HCT116 (cell line): ENCODE measurements at regions not wholly inside any gene's neighbourhood (a gene's known extent, or its start where the extent isn't known, plus 50 kb on each side); places are given as distances from the start of the nearest gene placed in this dataset.

ENCODE experiments used
- ATAC-seq: fragments of 200-7000 bp; cut with Tn5 transposase; 2 replicates; pipeline ENCODE4 v1.9.1; 2020; ENCODE audit warnings: mild to moderate bottlenecking, moderate library complexity
- BruUV-seq: library from RNA; stranded (reverse); fragments of 400-500 nt; replicated peaks from 2 replicates; lab custom pipeline; 2021; lab: Mats Ljungman, UMichigan
- CTCF ChIA-PET: fragments of 300-600 bp; sonication (Branson Sonifier 250); formaldehyde crosslinking; loops from one replicate; lab custom pipeline; 2021; ENCODE audit warnings: antibody characterized with exemption; lab: Charles Lee
- POLR2A ChIA-PET: fragments of 300-600, 350-600 bp; sonication (Branson Sonifier 250); formaldehyde crosslinking; loops from one replicate; lab custom pipeline; 2021; ENCODE audit warnings: antibody characterized with exemption; lab: Charles Lee
- RAD21 ChIA-PET, 2 experiments: fragments of 300-600 bp; sonication (Branson Sonifier 250); formaldehyde crosslinking; loops; one replicate each; lab custom pipeline; 2023; ENCODE audit warnings: low total read pairs in 2 of 2; ENCODE audit not compliant: uncharacterized antibody in 2 of 2, unreplicated experiment in 2 of 2, low non-redundant PET in 1 of 2; lab: Charles Lee
- DNase-seq: peaks from one replicate; pipeline ENCODE4 v3.0.0-alpha.2; 2010; ENCODE audit warnings: low read depth, low spot score
- H2AFZ ChIP-seq: fragments of 200-600 bp; shearing (Covaris generic), sonication (generic); 2 replicates; pipeline ENCODE4 v1.6.1; 2017; ENCODE audit warnings: low read depth, mixed run types, mixed read lengths, antibody characterized with exemption, low read length; ENCODE audit not compliant: poor library complexity, severe bottlenecking
- H3K27ac ChIP-seq: 2 replicates; pipeline ENCODE4 v1.5.1; 2012; ENCODE audit warnings: low read depth, low read length
- H3K27me3 ChIP-seq: fragments of 200-600 bp; sonication (generic); 2 replicates; pipeline ENCODE4 v1.6.1; 2016; ENCODE audit warnings: mixed run types, low read length, mixed read lengths; ENCODE audit not compliant: insufficient read depth
- H3K36me3 ChIP-seq, 2 experiments: fragments of 200-500 bp in 1 of 2; fragments of 200-600 bp in 1 of 2; sonication (Bioruptor generic) in 1 of 2; sonication (generic) in 1 of 2; 2 replicates each; pipeline versions ENCODE4 v1.5.1 to v1.6.1; 2014 to 2016; ENCODE audit warnings: low read length in 2 of 2, inconsistent platforms in 1 of 2, mixed read lengths in 1 of 2, mixed run types in 1 of 2; ENCODE audit not compliant: insufficient read depth in 2 of 2, control insufficient read depth in 1 of 2
- H3K4me1 ChIP-seq, 2 experiments: fragments of 200-600 bp in 1 of 2; sonication (generic) in 1 of 2; 2 replicates each; pipeline versions ENCODE4 v1.5.1 to v1.6.1; 2012 to 2017; ENCODE audit warnings: low read length in 2 of 2, inconsistent platforms in 1 of 2, mild to moderate bottlenecking in 1 of 2, mixed read lengths in 1 of 2, mixed run types in 1 of 2, moderate library complexity in 1 of 2; ENCODE audit not compliant: insufficient read depth in 2 of 2, control insufficient read depth in 1 of 2
- H3K4me2 ChIP-seq: fragments of 200-600 bp; sonication (generic); 2 replicates; pipeline ENCODE4 v1.6.1; 2017; ENCODE audit warnings: mixed run types, low read length, mixed read lengths
- H3K4me3 ChIP-seq, 2 experiments: fragments of 200-600 bp in 1 of 2; sonication (generic) in 1 of 2; replicated peaks in 1 of 2; 2 replicates each; pipeline ENCODE4 v1.5.1; 2011 to 2016; ENCODE audit warnings: low read length in 2 of 2, control low read depth in 1 of 2, low read depth in 1 of 2, mild to moderate bottlenecking in 1 of 2, mixed read lengths in 1 of 2, mixed run types in 1 of 2
- H3K79me2 ChIP-seq: fragments of 200-600 bp; sonication (generic); 2 replicates; pipeline ENCODE4 v1.6.1; 2017; ENCODE audit warnings: mild to moderate bottlenecking, mixed run types, low read length, moderate library complexity, mixed read lengths; ENCODE audit not compliant: insufficient read depth
- H3K9ac ChIP-seq: fragments of 200-600 bp; sonication (generic); 2 replicates; pipeline ENCODE4 v1.6.1; 2016; ENCODE audit warnings: low read length, mixed read lengths
- H3K9me2 ChIP-seq: fragments of 200-600 bp; sonication (generic), shearing (Covaris generic); 2 replicates; pipeline ENCODE4 v1.6.1; 2017; ENCODE audit warnings: mixed run types, mild to moderate bottlenecking, moderate library complexity; ENCODE audit not compliant: insufficient read depth
- H3K9me3 ChIP-seq, 2 experiments: fragments of 200-500 bp in 1 of 2; fragments of 200-600 bp in 1 of 2; sonication (Bioruptor generic) in 1 of 2; sonication (generic) in 1 of 2; 2 replicates each; pipeline ENCODE4 v1.6.1; 2014 to 2017; ENCODE audit warnings: low read length in 2 of 2, mixed read lengths in 2 of 2, inconsistent platforms in 1 of 2, low read depth in 1 of 2, mild to moderate bottlenecking in 1 of 2, mixed run types in 1 of 2, moderate library complexity in 1 of 2; ENCODE audit not compliant: control insufficient read depth in 1 of 2, insufficient read depth in 1 of 2
- H4K20me1 ChIP-seq: fragments of 200-600 bp; sonication (generic), shearing (Covaris generic); 2 replicates; pipeline ENCODE4 v1.6.1; 2017; ENCODE audit warnings: mixed run types, mild to moderate bottlenecking, moderate library complexity; ENCODE audit not compliant: insufficient read depth
- CEBPB ChIP-seq: IDR thresholded peaks from 2 replicates; pipeline ENCODE4 v1.6.1; 2012; ENCODE audit warnings: low read depth
- EZH2 ChIP-seq: fragments of 200-600 bp; sonication (generic); IDR thresholded peaks from 2 replicates; pipeline ENCODE4 v1.6.1; 2017; ENCODE audit warnings: antibody characterized with exemption, mixed run types
- EZH2phosphoT487 ChIP-seq: fragments of 200-600 bp; IDR thresholded peaks from 2 replicates; pipeline ENCODE4 v1.6.1; 2018; ENCODE audit warnings: antibody characterized with exemption, borderline replicate concordance
- MAX ChIP-seq: IDR thresholded peaks from 2 replicates; pipeline ENCODE4 v1.6.1; 2012
- POLR2A ChIP-seq: IDR thresholded peaks from 2 replicates; pipeline ENCODE4 v1.7.0; 2011; ENCODE audit warnings: borderline replicate concordance; ENCODE audit not compliant: insufficient read depth, insufficient read length; ENCODE audit errors: extremely low read depth
- REST ChIP-seq: IDR thresholded peaks from 2 replicates; pipeline ENCODE4 v1.6.1; 2012; ENCODE audit warnings: low read depth
- SP1 ChIP-seq: IDR thresholded peaks from 2 replicates; pipeline ENCODE4 v1.6.1; 2012; ENCODE audit warnings: low read depth
- SRF ChIP-seq: IDR thresholded peaks from 2 replicates; pipeline ENCODE4 v1.6.1; 2012; ENCODE audit warnings: low read depth
- TCF7L2 ChIP-seq: IDR thresholded peaks from 2 replicates; pipeline ENCODE4 v1.7.0; 2011; ENCODE audit warnings: borderline replicate concordance, inconsistent platforms; ENCODE audit not compliant: insufficient read depth, insufficient read length; ENCODE audit errors: extremely low read depth
- intact Hi-C: fragments of 100-400 bp; cut with micrococcal nuclease; formaldehyde crosslinking; loops from 2 replicates; pipeline ENCODE4 v1.10.0; 2022

DNA sequence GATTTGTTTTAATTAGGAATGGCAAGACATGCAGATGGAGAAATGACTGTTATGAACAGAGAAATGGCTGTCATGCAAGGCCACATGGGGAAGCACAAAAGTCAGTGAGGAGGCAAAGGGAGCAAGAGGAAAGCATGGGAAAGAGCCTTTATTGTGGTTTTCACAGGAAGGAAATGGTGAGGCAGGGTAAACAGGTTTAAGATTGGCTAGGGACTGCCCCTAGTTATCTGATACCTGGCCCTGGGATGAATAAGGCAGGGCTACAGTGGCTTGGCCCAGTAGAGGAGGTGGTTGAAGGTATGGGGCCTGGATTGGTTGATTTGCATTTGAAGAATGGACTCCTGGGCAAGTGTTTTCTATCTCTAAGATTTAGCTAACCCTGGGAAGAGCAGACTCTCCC lies 168.7 kb upstream of the CNOT2 start:
- H3K9ac ChIP-seq: no peak overlapping the region
- no peaks in the 10 kb centered on the region for H4K20me1 ChIP-seq
- H3K27ac ChIP-seq: no peak overlapping the region
- ATAC-seq (no peak), DNase-seq (no peak)
- H3K79me2 ChIP-seq: no peaks in the 10 kb centered on the region
- no peaks in the 10 kb centered on the region for H3K9me3 ChIP-seq
- intact Hi-C loops: no loop called here
- H3K4me3 ChIP-seq: no peak overlapping the region
- H3K4me2 ChIP-seq: no peak overlapping the region
- TF ChIP-seq SP1 (no peak), MAX (no peak), POLR2A (no peak), SRF (no peak), EZH2 (no peak), EZH2phosphoT487 (no peak), CEBPB (no peak), TCF7L2 (no peak), REST (no peak)
- no TSS peak for BruUV-seq
- ChIA-PET POLR2A (no interaction called here), CTCF (no interaction called here), RAD21 (no interaction called here)
- no peak overlapping the region for H2AFZ ChIP-seq
- no peaks in the 10 kb centered on the region for H3K9me2 ChIP-seq
- no peaks in the 10 kb centered on the region for H3K4me1 ChIP-seq
- no peaks in the 10 kb centered on the region for H3K27me3 ChIP-seq
- no peaks in the 10 kb centered on the region for H3K36me3 ChIP-seq
